Right ventricle myocardium superior (tissue), 1 donor: ENCODE measurements at regions not wholly inside any gene's neighbourhood (a gene's known extent, or its start where the extent isn't known, plus 50 kb on each side); places are given as distances from the start of the nearest gene placed in this dataset.
"Not testable (repeated sequence)": the region's sequence is repeated elsewhere in the genome, so short reads cannot be mapped to it uniquely, and the experiment has no call there.

Experiments used
- ATAC-seq: fragments of 200-7000 bp; cut with Tn5 transposase; one replicate; pipeline ENCODE4 v1.9.1; 2020; ENCODE audit warnings: mild to moderate bottlenecking; ENCODE audit not compliant: poor library complexity
- DNase-seq: peaks from one replicate; pipeline ENCODE4 v3.0.0-alpha.2; 2020
- intact Hi-C: fragments of 100-400 bp; cut with DNase I; formaldehyde crosslinking; loops from one replicate; pipeline ENCODE4 v1.11.2; 2022
- donor health status: DM: no; HTN: yes; CAD: no; lungs with severe emphysema.

GRCh38 chr2:37722971-37723370 lies 51.5 kb upstream of the CDC42EP3 start:
- intact Hi-C loops, DNase-seq, ATAC-seq: not testable (repeated sequence)

DNA sequence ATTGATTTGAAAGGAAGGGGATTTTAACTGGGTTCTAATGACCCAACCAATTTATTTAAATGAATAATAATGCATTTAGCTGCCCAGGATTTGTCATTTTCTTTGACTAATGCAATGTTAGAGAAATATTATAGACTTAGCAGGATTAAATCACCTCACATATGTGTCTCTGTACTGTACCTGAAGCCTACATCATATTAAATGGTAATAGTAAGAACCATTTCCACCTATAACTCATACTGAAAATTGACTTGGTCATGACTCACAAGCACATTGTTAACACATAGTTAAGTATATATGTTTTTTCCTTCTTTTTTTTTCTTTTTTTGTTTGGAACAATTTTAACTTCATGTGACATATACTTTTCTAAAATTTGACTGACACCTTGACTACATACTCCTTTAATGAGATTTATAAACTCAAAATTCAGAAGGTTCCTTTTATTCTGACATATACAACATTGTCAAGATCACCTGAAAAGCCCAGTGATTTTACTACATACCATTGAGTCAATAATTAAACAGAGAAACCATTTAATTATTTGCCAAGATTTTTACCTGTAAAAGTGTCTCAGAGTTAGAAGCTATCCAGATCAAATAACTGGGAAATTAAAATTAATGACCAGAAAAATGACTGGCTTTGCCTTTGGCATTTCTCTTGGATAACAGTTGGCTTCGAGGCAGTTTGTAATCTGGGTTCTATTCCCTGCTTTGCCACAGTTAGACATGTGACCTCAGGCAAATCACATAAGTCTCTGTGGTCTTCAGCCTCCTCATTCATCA lies 58.8 kb upstream of the CDC42EP3 start:
- intact Hi-C loops, result no loop called here
- ATAC-seq, result no peak
- no peak for DNase-seq

DNA sequence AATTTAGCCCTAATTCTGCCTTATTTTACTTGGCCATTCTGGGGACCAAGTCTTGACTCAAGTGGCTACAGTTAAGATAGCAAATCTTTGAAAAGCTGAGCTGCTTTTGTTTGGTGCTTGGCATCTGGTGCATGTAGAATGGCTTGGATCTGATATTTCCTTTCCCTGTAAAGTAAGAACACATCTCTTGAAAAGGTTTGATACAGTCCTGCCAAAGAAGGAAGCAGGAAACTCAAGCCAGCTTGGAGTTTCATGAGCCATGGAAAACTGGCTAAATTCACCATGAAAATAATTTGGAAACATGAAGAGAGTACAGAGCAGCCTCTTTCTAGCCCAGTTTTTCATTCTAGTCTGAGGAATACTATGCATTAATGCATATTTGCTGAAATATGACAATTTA lies 61.0 kb upstream of the CDC42EP3 start:
- intact Hi-C loops, DNase-seq, ATAC-seq: not testable (repeated sequence)

DNA sequence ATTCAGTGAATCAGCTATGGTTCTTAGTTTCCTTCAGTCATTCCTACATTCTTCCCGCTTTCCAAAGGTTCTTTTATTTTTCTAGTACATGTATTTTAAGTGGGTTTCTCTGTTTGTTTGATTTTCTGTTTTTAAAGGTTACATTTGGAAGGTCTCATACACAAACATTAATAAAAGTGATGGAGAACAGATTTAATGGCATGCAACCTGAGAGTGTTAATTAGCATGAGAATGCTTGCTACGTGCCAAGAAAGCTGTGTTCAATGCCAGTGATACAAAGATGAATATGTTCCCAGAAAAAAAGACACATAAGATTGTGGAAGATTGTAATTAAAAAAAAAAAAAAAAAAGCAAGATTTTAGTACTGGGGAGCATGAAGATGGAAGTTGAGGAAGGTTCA lies 61.8 kb upstream of the CDC42EP3 start:
- intact Hi-C loops, result no loop called here
- ATAC-seq (no peak), DNase-seq (no peak)

DNA sequence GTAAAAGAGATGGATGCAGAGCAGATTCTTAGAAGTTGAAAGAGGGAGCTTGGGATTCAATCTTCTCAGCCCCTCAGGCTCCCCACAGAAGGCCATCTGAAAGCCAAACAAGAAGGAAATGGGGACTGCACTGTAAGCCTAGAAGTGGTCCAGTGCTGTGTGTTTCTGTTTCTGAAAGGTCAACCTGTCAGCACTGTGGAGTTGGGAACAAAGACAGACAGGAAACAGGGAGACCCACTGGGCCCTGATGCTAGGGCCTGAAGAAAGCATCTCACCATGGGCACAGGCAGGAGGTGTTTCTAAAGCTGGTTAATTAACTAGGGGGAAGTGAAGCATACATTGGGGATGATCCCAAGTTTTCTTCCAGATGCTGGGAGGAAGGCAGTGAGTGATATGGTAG lies 62.5 kb upstream of the CDC42EP3 start:
- intact Hi-C loops, DNase-seq: not testable (repeated sequence)
- ATAC-seq, result peak; percentile 61

DNA sequence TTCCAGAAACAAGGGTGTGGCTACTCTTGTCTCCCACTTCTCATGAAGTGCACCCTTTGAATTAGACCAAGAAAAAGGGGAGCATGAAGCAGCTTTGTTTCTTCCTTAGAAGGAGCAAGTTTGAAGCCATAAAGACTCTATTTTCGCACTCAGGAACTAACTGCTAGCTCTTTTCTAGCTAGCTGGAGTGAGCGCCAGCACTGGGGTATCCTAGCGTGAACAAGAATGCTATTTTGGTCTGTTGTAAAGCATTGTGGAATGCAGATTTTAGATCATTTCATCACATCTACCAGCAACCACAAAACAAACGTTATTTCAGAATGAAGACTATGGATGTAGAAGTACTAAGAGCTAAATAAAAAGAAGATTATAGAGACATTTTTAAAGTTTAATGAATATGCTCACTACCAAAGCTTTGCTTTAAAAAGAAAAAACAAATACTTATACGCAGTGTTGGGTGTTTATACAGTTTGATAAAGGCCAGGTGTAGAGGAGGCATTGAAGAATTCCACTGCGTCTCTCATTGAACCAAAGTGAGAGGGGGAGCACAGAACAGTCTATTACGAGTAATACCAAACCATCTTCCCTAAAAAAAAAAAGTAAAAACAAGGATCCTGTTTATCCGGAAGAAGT lies 63.6 kb upstream of the CDC42EP3 start:
- intact Hi-C loops, ATAC-seq, DNase-seq: not testable (repeated sequence)

DNA sequence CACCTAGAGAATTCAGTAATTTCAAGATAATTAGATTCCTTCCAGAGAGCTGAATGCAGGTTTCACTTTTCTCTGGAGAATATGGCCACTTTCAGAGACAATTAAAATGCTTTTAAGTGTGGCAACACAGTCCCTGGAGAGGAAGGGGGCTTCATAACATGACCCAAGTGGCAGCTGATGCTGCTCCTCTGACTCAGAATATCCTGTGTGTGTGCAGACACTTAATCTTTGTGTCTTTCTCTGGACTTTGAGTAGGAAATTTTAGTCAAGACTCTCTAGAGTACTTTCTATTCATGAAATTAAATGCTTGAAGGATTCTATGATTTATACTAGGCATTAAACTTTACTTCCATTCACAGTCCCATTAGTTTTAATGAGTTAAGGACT lies 64.1 kb upstream of the CDC42EP3 start:
- intact Hi-C loops, ATAC-seq, DNase-seq: not testable (repeated sequence)

DNA sequence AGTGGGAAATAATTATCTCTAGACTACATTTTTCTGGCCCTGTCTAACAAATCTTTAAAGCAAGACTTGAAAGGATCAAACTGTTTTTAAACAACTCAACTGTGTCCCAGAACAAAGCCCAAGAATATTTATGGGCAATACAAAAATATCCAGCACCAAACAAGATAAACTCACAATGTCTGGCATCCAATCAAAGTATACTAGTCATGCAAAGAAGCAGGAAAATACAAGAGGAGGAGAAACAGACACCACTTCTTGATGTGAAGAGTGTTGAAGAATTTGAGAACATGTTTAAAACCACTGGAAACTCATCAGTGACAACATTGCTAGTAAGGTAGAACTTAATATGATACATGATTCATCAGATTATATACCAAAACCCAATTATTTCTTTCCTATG lies 66.1 kb upstream of the CDC42EP3 start:
- intact Hi-C loops, result no loop called here
- peak; percentile 51 for ATAC-seq

GRCh38 chr2:37738266-37738885 lies 66.9 kb upstream of the CDC42EP3 start:
- intact Hi-C loops, result no loop called here
- ATAC-seq (no peak), DNase-seq (no peak)

More for the DNA sequence above, 66.1 kb upstream of the CDC42EP3 start:
- no peak for DNase-seq

GRCh38 chr2:37739153-37739552 lies 67.7 kb upstream of the CDC42EP3 start:
- no peak for DNase-seq
- intact Hi-C loops, result no loop called here
- ATAC-seq, result no peak

- no peak for ATAC-seq
- intact Hi-C loops, result no loop called here
- no peak for DNase-seq
Measured at GRCh38 chr2:37740164-37740739, 68.8 kb upstream of the CDC42EP3 start.

DNA sequence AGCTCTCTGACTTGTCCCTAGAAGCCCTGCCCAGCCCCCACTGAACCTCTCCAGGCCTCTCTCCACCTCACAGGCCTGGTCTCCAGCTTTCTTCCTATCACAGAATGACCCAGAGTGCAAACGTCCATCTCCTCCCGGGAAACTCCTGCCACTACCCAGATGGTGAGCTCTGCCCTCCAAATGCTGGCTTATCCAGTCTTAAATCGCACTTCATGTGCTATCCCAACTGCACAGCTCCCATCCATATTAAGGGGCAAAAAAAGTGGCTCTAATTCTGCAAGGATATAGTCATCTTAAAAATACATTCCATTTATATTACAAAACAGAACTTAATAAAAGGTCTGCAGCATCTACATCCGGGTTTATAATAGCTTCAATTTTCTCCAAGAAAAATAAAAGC lies 70.8 kb upstream of the CDC42EP3 start:
- no peak for DNase-seq

GRCh38 chr2:37744010-37744409 lies 72.6 kb upstream of the CDC42EP3 start:
- ATAC-seq, result no peak
- DNase-seq, result no peak
- intact Hi-C loops, result no loop called here

More for the DNA sequence above, 70.8 kb upstream of the CDC42EP3 start:
- no peak for ATAC-seq
- intact Hi-C loops, result no loop called here

DNA sequence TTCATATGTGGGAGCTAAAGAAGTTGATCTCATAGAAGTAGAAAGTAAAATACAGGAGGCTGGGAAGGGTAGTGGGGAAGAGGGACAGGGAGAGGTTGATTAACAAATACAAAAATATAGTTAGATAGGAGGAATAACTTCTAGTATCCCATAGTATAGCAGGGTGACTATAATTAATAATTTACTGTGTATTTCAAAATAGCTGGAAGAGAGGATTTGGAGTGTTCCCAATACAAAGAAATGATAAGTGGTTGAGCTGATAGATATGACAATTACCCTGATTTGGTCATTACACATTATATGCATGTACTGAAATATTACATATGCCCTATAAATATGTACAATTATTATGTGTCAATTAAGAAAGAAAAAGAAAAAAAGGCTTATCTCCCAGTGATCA lies 73.5 kb upstream of the CDC42EP3 start:
- ATAC-seq, DNase-seq, intact Hi-C loops: not testable (repeated sequence)

GRCh38 chr2:37746011-37746410 lies 74.6 kb upstream of the CDC42EP3 start:
- DNase-seq, ATAC-seq, intact Hi-C loops: not testable (repeated sequence)

GRCh38 chr2:37746883-37747282 lies 75.4 kb upstream of the CDC42EP3 start:
- intact Hi-C loops, result no loop called here
- no peak for ATAC-seq
- no peak for DNase-seq

DNA sequence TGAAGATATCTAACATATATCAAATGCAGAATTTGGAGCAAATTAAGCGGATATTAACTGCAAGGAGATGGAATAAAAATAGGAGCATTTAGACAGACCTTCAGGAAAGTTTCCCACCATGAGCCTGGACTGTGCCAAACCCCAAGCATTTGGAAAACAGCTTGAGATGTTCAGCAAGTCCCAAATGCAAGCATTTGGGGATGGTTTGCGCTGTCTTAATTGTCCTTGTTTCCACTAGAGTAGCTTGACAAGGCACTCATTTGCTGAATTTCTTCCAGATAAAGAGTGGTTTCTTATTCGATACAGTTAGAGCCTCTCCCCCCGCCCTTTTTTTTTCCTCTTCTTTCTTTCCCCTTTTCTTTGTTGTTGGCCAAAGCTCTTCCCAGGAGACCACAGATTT lies 77.1 kb upstream of the CDC42EP3 start:
- no peak for ATAC-seq
- no peak for DNase-seq
- intact Hi-C loops, result no loop called here

GRCh38 chr2:37750286-37750685 lies 78.8 kb upstream of the CDC42EP3 start:
- intact Hi-C loops, DNase-seq, ATAC-seq: not testable (repeated sequence)

DNA sequence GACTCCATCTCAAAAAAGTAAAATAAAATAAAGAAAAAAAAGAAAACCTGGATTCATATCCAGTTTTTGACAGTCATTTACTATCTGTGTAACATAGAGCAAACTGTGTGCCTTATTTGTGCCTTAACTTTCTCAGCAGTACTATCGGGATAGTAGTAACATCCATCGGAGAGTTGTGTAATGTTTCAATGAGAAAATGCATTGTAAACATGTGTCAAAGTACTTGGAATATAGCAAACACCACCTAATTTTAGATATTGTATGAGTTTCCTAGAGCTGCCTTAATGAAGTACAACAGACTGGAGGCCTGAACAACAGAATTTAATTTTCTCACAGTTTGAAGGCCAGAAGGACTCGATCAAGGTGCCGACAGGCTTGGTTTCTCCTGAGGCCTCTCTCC lies 81.3 kb upstream of the CDC42EP3 start:
- DNase-seq, result no peak
- intact Hi-C loops, result no loop called here
- no peak for ATAC-seq
